ENCODE measurements at regions not wholly inside any gene's neighbourhood (a gene's known extent, or its start where the extent isn't known, plus 50 kb on each side); places are given as distances from the start of the nearest gene placed in this dataset.

GRCh38 chr16:73616770-73617169 is 568.8 kb upstream of the ZFHX3 start:
- TF ChIP-seq CTCF (IDR thresholded peaks at IDR 0.05; ENCODE audit: low read depth, low read length), result no peak
- H3K4me3 ChIP-seq (ENCODE audit: low read depth, low read length), result no peak overlapping the region
- in situ Hi-C loops (cut with HindIII; ENCODE audit: low sequenced_read_pairs), result no loop called here
- no peak for DNase-seq (ENCODE audit: low read depth, low spot score)

- H3K4me3 ChIP-seq (ENCODE audit: low read depth, low read length), result no peak overlapping the region
- no peak for DNase-seq (ENCODE audit: low read depth, low spot score)
- TF ChIP-seq CTCF (IDR thresholded peaks at IDR 0.05; ENCODE audit: low read depth, low read length), result no peak
- in situ Hi-C loops (cut with HindIII; ENCODE audit: low sequenced_read_pairs), result no loop called here
Measured at GRCh38 chr16:73616166-73616753, 568.3 kb upstream of the ZFHX3 start.

GRCh38 chr16:73615071-73615940 is 567.4 kb upstream of the ZFHX3 start:
- no peak for DNase-seq (ENCODE audit: low read depth, low spot score)
- no peak for TF ChIP-seq CTCF (IDR thresholded peaks at IDR 0.05; ENCODE audit: low read depth, low read length)
- in situ Hi-C loops (cut with HindIII; ENCODE audit: low sequenced_read_pairs), result no loop called here

GRCh38 chr16:73614131-73614530 is 566.2 kb upstream of the ZFHX3 start:
- DNase-seq (ENCODE audit: low read depth, low spot score), result no peak
- H3K4me3 ChIP-seq (ENCODE audit: low read depth, low read length), result no peak overlapping the region
- in situ Hi-C loops (cut with HindIII; ENCODE audit: low sequenced_read_pairs), result no loop called here
- no peak for TF ChIP-seq CTCF (IDR thresholded peaks at IDR 0.05; ENCODE audit: low read depth, low read length)

More at GRCh38 chr16:73615071-73615940, 567.4 kb upstream of the ZFHX3 start:
- no peak overlapping the region for H3K4me3 ChIP-seq (ENCODE audit: low read depth, low read length)

- TF ChIP-seq CTCF (IDR thresholded peaks at IDR 0.05; ENCODE audit: low read depth, low read length), result no peak
- DNase-seq (ENCODE audit: low read depth, low spot score), result no peak
- H3K4me3 ChIP-seq (ENCODE audit: low read depth, low read length), result no peak overlapping the region
- in situ Hi-C loops (cut with HindIII; ENCODE audit: low sequenced_read_pairs), result no loop called here
Measured at GRCh38 chr16:73610605-73611156, 562.8 kb upstream of the ZFHX3 start.

- no peak overlapping the region for H3K4me3 ChIP-seq (ENCODE audit: low read depth, low read length)
- no peak for DNase-seq (ENCODE audit: low read depth, low spot score)
- in situ Hi-C loops (cut with HindIII; ENCODE audit: low sequenced_read_pairs), result no loop called here
- TF ChIP-seq CTCF (IDR thresholded peaks at IDR 0.05; ENCODE audit: low read depth, low read length), result no peak
Measured at GRCh38 chr16:73610160-73610559, 562.2 kb upstream of the ZFHX3 start.
